ENCODE measurements at regions not wholly inside any gene's neighbourhood (a gene's known extent, or its start where the extent isn't known, plus 50 kb on each side); places are given as distances from the start of the nearest gene placed in this dataset.
"Not testable (repeated sequence)": the region's sequence is repeated elsewhere in the genome, so short reads cannot be mapped to it uniquely, and the experiment has no call there.

DNA sequence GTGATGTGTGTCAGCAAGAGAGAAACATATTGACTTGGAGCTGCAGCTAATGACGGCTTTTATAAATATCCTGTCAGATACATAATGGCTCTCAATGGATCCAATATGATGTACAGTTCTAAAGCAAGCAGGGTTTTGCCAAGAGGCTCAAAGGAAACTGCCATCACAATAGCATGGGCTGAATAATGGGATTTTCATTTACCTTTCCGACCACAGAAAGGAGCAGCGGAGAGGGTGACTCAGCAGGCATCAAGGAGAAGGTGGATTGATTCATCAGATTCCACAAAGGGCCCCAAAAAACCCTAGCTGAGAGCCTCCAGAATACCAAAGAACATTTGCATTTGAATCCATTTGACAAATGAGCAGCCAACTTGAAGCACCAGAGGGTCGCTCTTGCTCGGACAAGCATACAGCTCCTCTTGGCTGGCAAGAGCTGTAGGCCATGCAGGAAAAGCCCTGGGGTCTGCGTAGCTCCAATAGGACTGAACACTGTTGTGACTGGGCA is 355.7 kb upstream of the NOCT start:
- no peak for DNase-seq (ENCODE audit: low spot score)

DNA sequence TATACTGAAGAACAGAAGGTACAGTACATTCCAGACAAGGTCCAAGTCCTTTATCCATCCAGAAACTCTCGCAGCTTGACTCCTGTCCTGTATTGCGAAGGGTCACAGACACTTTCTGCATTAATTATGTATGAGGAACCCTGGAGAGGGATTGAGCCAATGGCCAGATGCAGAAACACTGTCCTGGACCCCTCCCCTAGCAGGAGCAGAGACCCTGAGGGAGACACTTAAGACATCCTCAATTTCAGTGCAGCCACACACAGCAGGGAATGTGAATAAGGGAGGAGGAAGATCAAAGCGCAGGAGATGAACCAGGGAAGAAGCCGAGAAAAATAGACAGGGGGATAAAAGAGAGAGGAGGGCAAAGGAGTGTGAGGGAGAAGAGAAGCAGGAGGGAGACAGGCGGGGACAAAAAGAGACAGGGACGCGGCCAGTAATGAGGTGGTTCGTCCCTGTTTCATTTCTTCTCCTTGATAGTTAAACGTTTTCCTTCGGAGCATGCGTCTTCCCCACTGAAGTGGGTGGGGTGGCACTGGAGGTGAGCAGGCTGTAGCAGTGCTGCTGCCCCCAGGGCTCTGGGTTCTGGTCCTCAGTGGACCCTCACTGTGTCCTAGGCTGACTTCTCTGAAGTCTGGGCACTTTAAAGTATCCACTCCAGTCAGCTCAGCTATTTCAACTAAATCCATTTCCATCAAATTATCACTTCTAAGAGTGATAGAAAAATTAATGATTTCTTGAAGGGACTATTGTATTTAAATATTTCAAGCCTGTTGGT is 356.4 kb upstream of the NOCT start:
- DNase-seq (ENCODE audit: low spot score) = no peak

DNA sequence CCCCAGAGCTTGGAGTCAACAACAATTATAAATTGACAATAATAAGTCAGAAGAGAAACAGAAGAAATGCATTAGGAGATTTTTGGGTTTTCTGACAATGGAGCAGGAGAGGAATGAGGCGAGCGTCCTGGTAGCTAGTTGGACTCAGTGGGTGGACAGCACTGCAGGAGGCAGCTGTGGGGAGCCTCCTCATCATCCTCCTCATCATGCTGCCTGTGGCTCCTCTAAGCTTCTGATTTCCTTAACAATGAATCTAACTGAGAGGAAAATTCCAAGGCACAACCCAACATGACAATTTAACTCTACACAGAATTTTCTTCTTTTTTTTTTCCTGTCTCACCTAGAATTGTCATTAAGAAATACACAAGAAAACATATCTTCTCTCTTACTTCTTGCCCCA is 357.1 kb upstream of the NOCT start:
- DNase-seq (ENCODE audit: low spot score) = no peak

DNA sequence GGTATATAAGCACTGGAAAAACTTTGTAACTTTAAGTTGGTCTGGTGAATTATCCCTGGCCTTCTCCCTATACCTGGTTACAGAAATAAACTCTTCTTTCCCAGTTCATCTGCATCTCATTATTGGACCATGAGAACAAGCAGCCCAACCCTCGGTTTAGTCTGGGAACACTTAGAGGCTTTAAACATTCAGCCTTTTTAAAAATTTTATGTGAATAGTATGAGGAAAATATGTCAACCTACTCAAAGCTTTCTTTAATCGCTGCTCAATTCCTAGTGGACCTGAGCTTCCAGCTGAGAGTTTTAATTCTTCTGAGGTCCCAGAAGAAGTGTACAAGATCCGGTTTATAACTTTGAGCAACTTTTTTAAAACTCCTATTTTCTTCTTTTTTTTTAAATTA is 358.6 kb upstream of the NOCT start:
- no peak for DNase-seq (ENCODE audit: low spot score)

DNA sequence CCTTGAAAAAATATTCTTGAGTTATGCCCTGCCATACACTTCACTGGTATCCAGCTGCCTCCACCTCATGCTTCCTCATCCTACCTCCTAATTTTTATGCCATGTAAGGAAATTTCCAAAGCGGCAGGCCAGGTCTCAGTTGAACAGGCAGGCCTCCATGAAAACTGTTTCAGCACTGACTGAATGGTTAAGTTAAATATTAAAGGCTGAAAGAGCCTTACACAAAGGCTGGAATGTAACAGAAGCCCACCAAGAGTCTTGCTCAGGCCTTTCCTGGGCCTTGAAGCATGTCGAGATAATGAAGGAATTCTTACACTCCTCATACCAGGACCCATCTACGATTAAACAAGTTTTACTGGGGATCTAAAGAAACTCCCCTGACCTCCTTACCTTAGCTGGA is 359.6 kb upstream of the NOCT start:
- DNase-seq (ENCODE audit: low spot score) = no peak

DNA sequence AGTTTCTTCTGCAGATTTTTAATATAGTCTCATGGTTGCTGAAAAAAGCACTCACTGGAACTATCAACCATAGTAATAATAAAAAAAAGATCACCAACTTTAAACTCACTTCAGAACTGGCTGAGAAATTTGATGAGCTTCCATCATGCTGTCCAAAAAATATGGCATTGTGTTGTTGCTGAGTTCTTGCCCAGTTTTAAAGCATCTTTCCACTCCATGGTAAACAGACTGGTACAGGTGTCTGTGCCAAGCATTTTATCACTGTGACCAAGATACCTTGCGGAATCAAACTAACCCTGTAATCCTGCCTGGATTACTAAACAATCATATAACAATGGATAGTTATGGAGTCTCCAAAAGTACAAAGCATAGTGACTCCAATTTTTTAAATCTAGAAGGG is 360.3 kb upstream of the NOCT start:
- no peak for DNase-seq (ENCODE audit: low spot score)

DNA sequence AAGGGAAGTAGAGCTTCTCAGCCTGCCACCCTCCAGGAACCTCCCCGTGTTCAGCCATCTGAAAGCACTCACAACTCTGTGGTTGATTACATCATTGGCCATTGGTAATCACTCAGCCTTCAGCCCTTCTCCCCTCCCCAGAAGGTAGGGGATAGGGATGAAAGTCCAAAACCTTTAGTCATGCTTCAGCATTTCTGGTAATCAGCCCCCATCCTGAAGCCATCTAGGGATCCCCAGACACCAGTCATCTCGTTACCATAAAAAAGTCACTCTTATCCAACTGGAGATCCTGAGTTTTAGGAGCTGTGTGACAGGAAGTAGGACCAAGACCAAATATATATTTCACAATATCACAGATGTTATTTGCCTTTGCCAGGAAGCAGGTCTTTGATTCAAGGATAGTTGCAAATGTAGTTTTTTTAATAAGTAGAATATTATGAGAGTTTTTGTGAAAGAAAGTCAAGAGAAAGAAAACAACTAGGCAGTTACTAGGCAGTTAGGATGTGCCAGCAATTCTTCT is 364.6 kb upstream of the NOCT start:
- DNase-seq (ENCODE audit: low spot score) = no peak

DNA sequence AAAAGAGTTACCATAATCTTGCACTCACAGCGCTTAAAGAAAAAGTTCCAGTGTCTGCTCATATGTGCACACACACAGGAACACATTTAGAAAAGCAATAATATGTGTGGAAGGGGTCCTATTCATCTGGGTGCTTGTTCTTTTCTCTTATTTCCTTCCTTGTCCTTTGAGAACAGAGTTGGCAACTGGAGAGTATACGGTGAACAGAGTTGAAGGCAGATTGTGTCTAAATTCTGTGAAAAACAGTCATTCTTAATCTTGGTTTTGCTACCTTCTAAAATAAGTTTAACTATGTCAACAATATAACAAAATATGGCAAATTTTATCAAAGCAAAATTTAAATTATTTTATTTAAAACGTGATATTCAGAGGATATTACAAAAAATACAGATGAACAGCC is 365.1 kb upstream of the NOCT start:
- DNase-seq (ENCODE audit: low spot score) = no peak

DNA sequence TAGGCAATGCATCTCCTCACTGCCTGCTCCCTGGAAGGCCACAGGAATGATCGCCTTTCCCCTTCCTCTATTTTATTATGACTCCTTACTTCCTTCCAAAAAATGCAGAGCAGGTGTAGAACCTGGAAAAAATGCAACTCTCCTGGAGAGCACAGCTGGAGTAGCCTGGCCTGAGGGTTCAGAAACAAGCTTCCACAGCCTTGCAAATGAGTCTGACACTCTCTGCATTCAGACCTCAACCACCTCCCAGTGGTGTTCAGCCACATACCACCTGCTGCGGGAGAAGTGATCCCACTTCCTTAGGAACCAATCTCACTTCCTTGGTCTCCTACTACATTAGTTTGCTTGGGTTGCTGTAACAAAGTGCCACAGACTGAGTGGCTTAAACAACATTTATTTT is 368.1 kb upstream of the NOCT start:
- no peak for DNase-seq (ENCODE audit: low spot score)

DNA sequence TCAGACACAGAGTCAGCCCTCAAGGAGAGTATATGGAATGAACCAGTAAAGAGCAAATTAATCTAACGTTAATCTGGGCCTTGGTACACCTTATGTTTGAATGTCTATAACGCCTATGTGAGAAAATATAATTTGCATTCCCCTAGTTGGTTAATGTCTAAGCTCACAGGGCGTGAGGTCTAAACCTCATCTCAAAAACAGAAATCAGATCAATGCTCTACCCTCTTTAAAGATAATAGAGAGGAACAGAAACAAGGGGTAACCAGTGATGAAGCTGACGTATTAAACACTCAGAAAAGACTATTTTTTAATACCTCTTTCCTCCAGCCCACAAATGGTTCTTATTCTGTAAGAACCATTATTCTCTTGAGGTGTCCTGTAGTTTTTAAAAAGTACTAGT is 369.2 kb upstream of the NOCT start:
- no peak for DNase-seq (ENCODE audit: low spot score)

DNA sequence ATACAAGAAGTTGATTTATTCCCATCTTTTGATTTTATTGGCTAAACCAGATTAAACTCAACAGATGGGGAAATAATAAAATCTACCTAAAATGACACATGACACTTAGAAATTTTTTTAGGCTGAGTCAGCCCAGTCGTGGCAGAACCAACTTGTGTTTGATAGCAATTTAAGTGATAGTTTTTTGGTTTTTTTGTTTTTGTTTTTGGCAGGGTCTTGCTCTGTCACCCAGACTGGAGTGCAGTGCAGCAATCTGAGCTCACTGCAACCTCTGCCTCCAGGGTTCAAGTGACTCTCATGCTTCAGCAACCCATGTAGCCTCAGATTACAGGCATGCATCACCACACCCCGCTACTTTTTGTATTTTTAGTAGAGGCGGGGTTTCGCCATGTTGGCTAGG is 370.3 kb upstream of the NOCT start:
- no peak for DNase-seq (ENCODE audit: low spot score)

DNA sequence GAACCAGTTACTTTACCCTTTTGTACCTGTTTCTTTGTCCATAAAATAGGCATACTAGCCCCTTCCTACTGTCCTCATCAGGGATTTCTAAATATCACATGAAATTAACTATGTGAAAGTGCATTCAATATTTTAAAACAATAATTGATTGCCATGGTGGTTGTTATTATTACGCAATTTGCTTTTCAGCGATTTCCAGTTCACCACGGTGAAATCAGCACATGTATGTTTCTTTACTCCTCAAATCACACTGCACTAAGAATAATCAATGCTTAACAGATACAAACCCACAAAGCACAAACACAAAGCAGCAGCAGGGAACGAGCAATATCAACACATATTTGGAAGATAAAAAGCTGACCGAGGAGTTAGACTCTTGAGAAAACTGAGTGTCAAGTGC is 371.3 kb upstream of the NOCT start:
- DNase-seq (ENCODE audit: low spot score) = no peak

DNA sequence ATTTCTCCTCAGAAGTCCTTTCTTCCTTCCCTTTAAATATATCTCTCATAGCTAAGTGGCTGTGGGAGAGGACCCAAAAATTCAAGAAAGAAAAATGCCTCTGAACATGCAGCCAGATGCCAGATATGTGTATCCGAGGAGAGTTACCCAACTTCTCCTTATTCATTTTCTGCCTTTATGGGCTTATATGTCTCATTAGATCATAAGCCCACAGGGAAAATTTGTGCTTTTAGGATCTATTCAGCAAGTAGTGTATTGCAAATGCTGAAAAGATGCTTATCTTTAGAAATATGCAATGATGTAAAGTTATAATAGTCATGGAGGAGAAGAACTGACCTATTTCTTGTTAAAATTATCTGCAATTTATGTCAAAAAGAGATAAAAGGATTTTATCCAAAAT is 371.8 kb upstream of the NOCT start:
- no peak for DNase-seq (ENCODE audit: low spot score)

DNA sequence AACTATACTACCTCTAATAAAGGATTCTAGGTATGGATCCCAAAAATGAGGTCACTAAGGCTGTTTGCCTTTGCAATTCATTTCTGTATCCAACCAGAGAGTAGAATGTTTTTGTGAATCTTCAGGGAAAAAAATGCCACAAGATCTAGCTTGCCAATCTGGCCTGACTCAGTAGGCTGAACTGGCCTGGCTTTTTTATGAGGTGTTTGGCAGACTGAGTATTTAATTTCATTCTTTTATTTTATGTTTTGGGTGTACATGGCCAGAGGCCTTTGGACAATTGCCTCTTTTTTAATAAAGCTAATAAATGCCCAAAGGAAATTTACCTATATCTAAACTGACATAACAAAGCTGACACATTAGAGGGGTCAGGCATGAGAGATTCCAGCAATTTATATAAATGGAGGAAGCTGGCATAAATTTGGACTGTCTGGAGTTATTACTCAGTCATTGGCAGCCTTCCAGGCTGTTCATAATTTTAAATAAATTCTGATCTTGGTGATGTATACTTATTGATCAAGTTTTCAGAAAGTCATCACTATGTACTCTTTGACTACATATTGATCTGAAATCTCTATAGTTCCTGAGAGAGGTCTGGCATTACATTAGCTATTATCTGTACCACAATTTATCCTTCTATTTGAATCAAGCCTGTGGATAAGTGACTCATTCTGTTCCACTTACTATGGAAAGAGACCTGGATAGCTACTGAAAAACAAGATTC is 376.4 kb upstream of the NOCT start:
- DNase-seq (ENCODE audit: low spot score) = no peak

DNA sequence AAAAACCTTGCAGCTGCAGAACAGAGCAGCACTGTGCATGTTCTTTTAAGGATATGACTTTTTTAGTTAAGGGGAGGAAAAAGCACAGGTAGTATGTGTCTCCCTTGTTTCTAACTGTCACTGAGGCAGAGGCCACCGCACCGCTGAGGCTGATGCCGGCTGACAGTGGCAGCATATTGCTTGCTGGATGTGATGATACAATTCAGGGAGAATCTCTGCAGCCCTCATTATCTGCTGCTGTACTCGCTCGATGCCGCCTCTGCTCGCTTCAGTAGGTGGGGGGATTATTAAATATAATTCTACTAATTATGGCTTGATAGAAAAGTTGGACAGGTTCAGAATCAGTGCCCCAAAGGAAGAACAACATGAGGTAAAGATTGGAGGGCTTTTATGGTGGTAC is 378.8 kb upstream of the NOCT start:
- DNase-seq (ENCODE audit: low spot score) = no peak

DNA sequence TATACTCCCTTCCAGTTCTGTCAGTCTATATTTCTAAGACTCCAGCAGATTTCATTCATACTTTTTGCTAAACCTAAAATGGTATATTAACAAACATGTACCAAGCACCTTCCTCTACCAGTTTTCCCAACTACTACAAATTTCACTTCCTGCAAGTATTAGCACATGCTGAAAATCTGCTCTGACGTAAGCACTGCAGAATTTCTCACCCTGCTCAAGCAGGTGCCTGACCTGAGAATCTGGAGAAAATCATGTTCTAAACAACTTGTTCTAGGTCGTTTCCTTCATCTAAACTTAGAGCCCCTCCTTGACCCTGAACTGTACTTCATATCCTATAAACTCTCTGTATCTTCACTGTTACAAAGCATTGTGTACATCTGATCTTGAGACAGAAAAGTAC is 380.7 kb upstream of the NOCT start:
- DNase-seq (ENCODE audit: low spot score) = no peak

DNA sequence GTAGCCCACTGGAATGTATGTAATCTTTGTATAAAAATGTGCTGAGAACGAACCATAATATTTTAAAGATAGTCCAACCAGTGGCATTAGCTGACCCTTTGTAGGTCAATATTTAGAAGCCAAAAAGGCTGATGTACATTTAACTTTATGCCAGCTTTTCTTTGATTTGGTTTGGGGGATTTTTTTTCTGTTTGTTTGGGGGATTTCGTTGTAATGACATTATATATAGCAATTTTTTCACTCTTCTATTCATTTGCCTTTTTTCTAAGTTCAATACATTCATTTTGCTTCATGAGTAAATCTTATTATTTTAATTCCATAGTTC is 382.0 kb upstream of the NOCT start:
- DNase-seq (ENCODE audit: low spot score) = no peak

DNA sequence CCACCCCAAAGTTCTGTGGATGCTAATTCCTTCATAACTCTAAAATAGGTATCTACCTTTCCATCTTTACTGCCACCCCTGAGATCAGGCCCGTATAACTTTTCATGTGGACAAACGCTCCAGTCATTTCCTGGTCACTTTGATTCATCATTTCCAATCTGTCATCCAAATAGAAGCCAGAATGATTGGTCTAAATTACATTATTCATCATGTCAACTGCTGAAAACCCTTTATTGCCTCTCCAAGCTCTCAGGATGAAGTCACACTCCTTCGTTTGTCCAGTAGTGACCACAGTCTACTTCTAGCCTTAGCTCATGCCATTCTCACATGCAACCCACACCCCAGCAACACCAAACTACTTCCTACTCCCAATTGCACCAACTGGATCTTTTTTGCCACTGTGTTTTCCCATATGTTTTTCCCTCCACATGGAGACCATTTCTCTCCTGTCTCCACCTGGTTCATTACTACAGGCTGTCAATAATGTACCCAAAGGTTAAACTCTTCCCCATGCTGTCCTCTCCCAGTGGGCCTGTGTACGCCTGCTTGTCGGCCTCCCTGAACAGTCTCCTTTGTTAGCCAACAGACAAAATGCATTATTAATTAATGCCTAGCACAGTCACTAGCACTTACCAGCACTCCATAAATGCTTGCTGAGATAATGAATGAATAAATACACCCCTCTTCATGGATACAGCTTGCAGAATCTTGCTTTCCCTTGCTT is 382.6 kb upstream of the NOCT start:
- no peak for DNase-seq (ENCODE audit: low spot score)

DNA sequence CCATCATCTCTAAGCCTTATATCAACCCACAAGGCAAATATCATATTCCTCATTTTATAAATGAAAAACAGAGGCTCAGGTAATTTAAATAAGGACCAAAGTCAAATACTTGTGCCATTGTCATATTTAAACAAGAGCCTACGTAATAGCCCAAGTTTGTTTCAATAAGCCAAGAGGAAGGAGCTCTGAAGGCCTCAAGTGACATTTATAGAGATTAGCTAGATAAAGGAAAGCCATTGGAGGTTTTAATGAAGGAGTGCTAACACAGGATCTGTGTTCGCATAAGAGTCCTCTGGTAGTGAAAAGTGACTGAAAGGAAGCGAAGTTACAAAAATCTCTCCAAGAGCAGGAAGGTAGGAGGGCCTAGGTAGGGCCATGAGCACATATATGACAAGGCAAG is 384.9 kb upstream of the NOCT start:
- DNase-seq (ENCODE audit: low spot score) = no peak

DNA sequence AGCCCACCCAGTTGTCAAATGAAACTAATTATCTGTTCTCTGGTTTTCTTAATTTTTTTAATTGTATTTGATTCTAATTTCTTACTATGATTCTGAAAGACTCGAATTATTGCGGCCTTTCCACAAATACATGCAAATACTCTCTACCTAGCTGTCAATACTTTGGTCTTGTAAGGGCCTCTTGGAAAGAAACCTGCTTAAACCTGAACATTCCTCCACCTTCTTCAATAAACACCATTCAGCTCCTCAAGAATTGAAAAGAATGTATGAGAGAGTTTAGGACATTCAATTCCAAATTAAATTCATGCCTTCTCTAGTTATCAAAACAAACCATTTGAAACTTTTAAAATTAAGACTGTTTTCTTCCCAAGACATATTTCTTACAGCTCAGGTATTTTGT is 385.9 kb upstream of the NOCT start:
- DNase-seq (ENCODE audit: low spot score) = no peak

DNA sequence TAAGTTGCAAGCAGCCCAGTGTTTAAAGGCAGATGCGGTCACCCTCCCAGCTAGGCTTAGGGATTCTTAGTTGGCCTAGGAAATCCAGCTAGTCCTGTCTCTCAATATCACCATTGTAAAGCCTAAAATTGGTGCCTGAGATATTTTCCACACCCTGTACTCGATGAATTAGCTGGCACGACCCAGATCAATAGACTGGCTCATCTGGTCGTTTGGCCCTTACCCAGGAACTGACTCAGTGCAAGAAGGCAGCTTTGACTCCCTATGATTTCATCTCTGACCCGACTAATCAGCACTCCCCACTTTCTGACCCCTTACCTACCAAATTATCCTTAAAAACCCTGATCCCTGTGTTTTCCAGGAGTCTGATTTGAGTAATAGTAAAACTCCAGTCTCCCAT is 384.9 kb upstream of the SLC7A11 start:
- DNase-seq (ENCODE audit: low spot score) = no peak

DNA sequence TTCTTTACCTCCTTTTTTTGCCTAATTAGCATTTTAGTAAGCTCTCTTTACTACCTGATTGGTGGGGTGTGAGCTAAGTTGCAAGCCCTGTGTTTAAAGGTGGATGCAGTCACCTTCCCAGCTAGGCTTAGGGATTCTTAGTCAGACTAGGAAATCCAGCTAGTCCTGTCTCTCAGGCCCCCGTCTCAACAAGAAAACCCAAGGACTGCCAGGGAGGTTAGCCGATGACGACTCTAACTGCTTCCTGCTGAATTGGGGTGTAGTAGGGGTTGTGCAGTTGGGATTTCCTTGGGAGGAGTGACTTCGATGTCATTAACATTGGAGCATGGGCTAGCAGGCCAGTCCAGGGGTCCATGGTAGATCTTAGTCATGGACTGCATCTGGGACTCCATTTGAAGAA is 380.2 kb upstream of the SLC7A11 start:
- not testable (repeated sequence) for DNase-seq (ENCODE audit: low spot score)

DNA sequence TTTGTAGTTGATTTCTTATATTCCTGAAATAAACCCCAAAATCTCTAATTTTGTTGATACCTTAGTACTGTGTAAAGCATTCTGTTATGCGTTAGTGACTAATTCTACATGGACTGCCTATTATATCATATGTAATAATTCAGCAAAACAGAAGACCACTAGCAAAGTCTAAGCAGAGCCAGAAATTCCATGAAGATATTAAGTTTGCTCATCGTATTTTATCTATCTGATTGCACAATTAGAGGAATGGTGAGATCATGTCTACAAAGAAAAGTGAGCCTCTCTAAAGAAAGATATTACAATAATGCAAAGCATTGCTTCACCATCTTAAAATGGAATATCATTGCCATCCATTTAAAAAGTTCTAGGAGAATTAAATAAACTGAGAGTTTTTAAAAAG is 374.6 kb upstream of the SLC7A11 start:
- no peak for DNase-seq (ENCODE audit: low spot score)
